H1 (cell line): ENCODE measurements at regions not wholly inside any gene's neighbourhood (a gene's known extent, or its start where the extent isn't known, plus 50 kb on each side); places are given as distances from the start of the nearest gene placed in this dataset.

Experiments used
- CTCF ChIA-PET: fragments of 300-600 bp; sonication (Branson Sonifier 250); formaldehyde crosslinking; loops from one replicate; lab custom pipeline; 2021; ENCODE audit not compliant: partially characterized antibody; lab: Charles Lee
- POLR2A ChIA-PET: fragments of 300-600 bp; sonication (Branson Sonifier 250); formaldehyde crosslinking; loops from one replicate; lab custom pipeline; 2021; ENCODE audit warnings: inconsistent platforms; ENCODE audit not compliant: partially characterized antibody; lab: Charles Lee
- DNase-seq, 2 experiments: peaks; one replicate each; pipeline versions ENCODE4 v3.0.0 to v3.0.0-alpha.2; 2010 to 2022; ENCODE audit warnings: low spot score in 2 of 2, low read depth in 1 of 2, mixed read lengths in 1 of 2
- FAIRE-seq: peaks from 2 replicates; lab custom pipeline; 2011; peaks lifted over from hg19 to GRCh38; lab: Jason Lieb, UNC
- H2AFZ ChIP-seq: 2 replicates; pipeline ENCODE4 v1.8.1; 2012; ENCODE audit warnings: low read length, inconsistent platforms
- H2AK5ac ChIP-seq: 2 replicates; pipeline ENCODE4 v1.6.1; 2013; ENCODE audit warnings: low read depth, low read length
- H2BK120ac ChIP-seq: replicated peaks from 2 replicates; pipeline ENCODE3; 2013; ENCODE audit warnings: low read depth, low read length, inconsistent platforms
- H2BK12ac ChIP-seq: 2 replicates; pipeline ENCODE4 v1.6.1; 2013; ENCODE audit warnings: low read depth, low read length
- H2BK15ac ChIP-seq: 2 replicates; pipeline ENCODE4 v1.6.1; 2013; ENCODE audit warnings: low read length
- H2BK20ac ChIP-seq: 2 replicates; pipeline ENCODE4 v1.6.1; 2013; ENCODE audit warnings: low read length
- H2BK5ac ChIP-seq: 2 replicates; pipeline ENCODE4 v1.6.1; 2013; ENCODE audit warnings: low read depth, low read length
- H3K14ac ChIP-seq: 2 replicates; pipeline ENCODE4 v1.6.1; 2013; ENCODE audit warnings: inconsistent platforms; ENCODE audit not compliant: insufficient read length
- H3K18ac ChIP-seq: 2 replicates; pipeline ENCODE4 v1.6.1; 2013; ENCODE audit warnings: low read length; ENCODE audit errors: extremely low read depth
- H3K23ac ChIP-seq: 2 replicates; pipeline ENCODE4 v1.6.1; 2013; ENCODE audit warnings: inconsistent platforms; ENCODE audit not compliant: insufficient read length
- H3K23me2 ChIP-seq: 2 replicates; pipeline ENCODE4 v1.6.1; 2013; ENCODE audit warnings: low read depth, low read length
- H3K27ac ChIP-seq: 2 replicates; pipeline ENCODE4 v1.6.1; 2011; ENCODE audit warnings: low read depth, low read length, inconsistent platforms
- H3K27me3 ChIP-seq, 4 experiments: replicated peaks in 1 of 4; 1 replicate in 1 of 4; 2 replicates in 3 of 4; pipeline versions ENCODE4 v1.6.1 to v1.8.1; 2011 to 2013; ENCODE audit warnings: low read length in 3 of 4, mild to moderate bottlenecking in 3 of 4, inconsistent platforms in 2 of 4, mixed read lengths in 2 of 4, moderate library complexity in 1 of 4; ENCODE audit not compliant: control insufficient read depth in 3 of 4, insufficient read depth in 3 of 4; ENCODE audit errors: extremely low read depth in 1 of 4
- H3K36me3 ChIP-seq, 4 experiments: 2 replicates each; pipeline versions ENCODE4 v1.6.1 to v1.8.1; 2011 to 2013; ENCODE audit warnings: mild to moderate bottlenecking in 4 of 4, low read length in 3 of 4, moderate library complexity in 2 of 4, control low read depth in 1 of 4, inconsistent platforms in 1 of 4; ENCODE audit not compliant: insufficient read depth in 4 of 4, control insufficient read depth in 2 of 4
- H3K4ac ChIP-seq: replicated peaks from 2 replicates; pipeline ENCODE3; 2013; ENCODE audit warnings: low read length, low read depth, mixed read lengths, inconsistent platforms; ENCODE audit not compliant: insufficient read length
- H3K4me1 ChIP-seq, 4 experiments: replicated peaks in 1 of 4; 1 replicate in 1 of 4; 2 replicates in 3 of 4; pipeline versions ENCODE4 v1.6.1 to v1.8.1; 2011 to 2013; ENCODE audit warnings: low read length in 3 of 4, inconsistent platforms in 2 of 4, mixed read lengths in 1 of 4; ENCODE audit not compliant: insufficient read depth in 4 of 4, control insufficient read depth in 3 of 4
- H3K4me2 ChIP-seq, 2 experiments: 2 replicates each; pipeline versions ENCODE4 v1.6.1 to v1.8.1; 2011 to 2013; ENCODE audit warnings: low read depth in 2 of 2, low read length in 2 of 2, control low read depth in 1 of 2, inconsistent platforms in 1 of 2, mild to moderate bottlenecking in 1 of 2; ENCODE audit not compliant: insufficient read depth in 1 of 2
- H3K4me3 ChIP-seq, 4 experiments: fragments of 200-600, 300-600 bp in 1 of 4; sonication (generic), shearing (Covaris generic), sonication (Bioruptor Twin) in 1 of 4; 2 replicates each; pipeline versions ENCODE4 v1.5.1 to v1.8.1; 2011 to 2016; ENCODE audit warnings: low read length in 4 of 4, low read depth in 3 of 4, control low read depth in 2 of 4, inconsistent platforms in 2 of 4, mild to moderate bottlenecking in 2 of 4, mixed read lengths in 1 of 4, moderate library complexity in 1 of 4; ENCODE audit not compliant: insufficient read depth in 2 of 4; ENCODE audit errors: extremely low read depth in 1 of 4
- H3K56ac ChIP-seq: replicated peaks from 2 replicates; pipeline ENCODE3; 2013; ENCODE audit warnings: low read depth, mild to moderate bottlenecking, mixed read lengths, low read length, inconsistent platforms; ENCODE audit not compliant: insufficient read length
- H3K79me1 ChIP-seq: 2 replicates; pipeline ENCODE4 v1.6.1; 2013; ENCODE audit warnings: low read depth, low read length, control low read depth
- H3K79me2 ChIP-seq, 2 experiments: 2 replicates each; pipeline versions ENCODE4 v1.6.1 to v1.8.1; 2012 to 2013; ENCODE audit warnings: low read length in 2 of 2, mild to moderate bottlenecking in 2 of 2, inconsistent platforms in 1 of 2; ENCODE audit not compliant: insufficient read depth in 2 of 2, control insufficient read depth in 1 of 2
- H3K9ac ChIP-seq, 4 experiments: replicated peaks in 1 of 4; 1 replicate in 1 of 4; 2 replicates in 3 of 4; pipeline versions ENCODE4 v1.6.1 to v1.8.1; 2011 to 2013; ENCODE audit warnings: low read depth in 3 of 4, low read length in 3 of 4, control low read depth in 2 of 4, mild to moderate bottlenecking in 2 of 4, moderate library complexity in 2 of 4, inconsistent platforms in 1 of 4; ENCODE audit errors: extremely low read depth in 1 of 4
- H3K9me3 ChIP-seq, 2 experiments: 2 replicates each; pipeline versions ENCODE4 v1.6.1 to v1.8.1; 2012 to 2013; ENCODE audit warnings: mild to moderate bottlenecking in 2 of 2, moderate library complexity in 2 of 2, control low read depth in 1 of 2, inconsistent platforms in 1 of 2, low read depth in 1 of 2, low read length in 1 of 2, mixed read lengths in 1 of 2; ENCODE audit not compliant: insufficient read depth in 2 of 2
- H4K20me1 ChIP-seq, 2 experiments: replicated peaks in 1 of 2; 2 replicates each; pipeline versions ENCODE3 to v1.8.1; 2011 to 2013; ENCODE audit warnings: inconsistent platforms in 2 of 2, low read length in 2 of 2, mild to moderate bottlenecking in 1 of 2; ENCODE audit not compliant: insufficient read depth in 2 of 2, control insufficient read depth in 1 of 2
- H4K5ac ChIP-seq: 2 replicates; pipeline ENCODE4 v1.6.1; 2013; ENCODE audit warnings: low read length, low read depth, mixed read lengths, inconsistent platforms; ENCODE audit not compliant: insufficient read length
- H4K8ac ChIP-seq: 2 replicates; pipeline ENCODE4 v1.8.0; 2013; ENCODE audit warnings: mild to moderate bottlenecking, moderate library complexity, low read length, inconsistent platforms; ENCODE audit not compliant: insufficient read depth; ENCODE audit errors: extremely low read depth
- H4K91ac ChIP-seq: replicated peaks from 2 replicates; pipeline ENCODE3; 2013; ENCODE audit warnings: low read length, mixed read lengths, inconsistent platforms; ENCODE audit not compliant: insufficient read length
- BACH1 ChIP-seq: IDR thresholded peaks from 2 replicates; pipeline ENCODE4 v1.6.1; 2012; ENCODE audit warnings: low read length, improper control_type of control experiment
- CREB1 ChIP-seq: IDR thresholded peaks from 2 replicates; pipeline ENCODE4 v1.6.1; 2012; ENCODE audit warnings: inconsistent platforms
- KDM5A ChIP-seq: fragments of 200-600 bp; IDR thresholded peaks from 2 replicates; pipeline ENCODE4 v1.7.1; 2012; ENCODE audit warnings: mild to moderate bottlenecking, low read length, inconsistent platforms, mixed read lengths
- RBBP5 ChIP-seq: IDR thresholded peaks from 2 replicates; pipeline ENCODE4 v1.7.1; 2012; ENCODE audit warnings: low read depth, mild to moderate bottlenecking, inconsistent platforms, low read length, moderate library complexity, borderline replicate concordance
- WGBS, 2 experiments: shearing (Covaris generic) in 1 of 2; methylation state at CpG; one replicate each; pipeline versions ENCODE4 v1.1.6 to v1.1.7; 2013 to 2015; ENCODE audit warnings: low lambda C conversion rate in 2 of 2, mixed read lengths in 2 of 2, inconsistent platforms in 1 of 2, low coverage in 1 of 2, missing lambda C conversion rate in 1 of 2; ENCODE audit not compliant: insufficient replicate concordance in 2 of 2, insufficient coverage in 1 of 2, insufficient read length in 1 of 2; ENCODE audit errors: extremely low coverage in 1 of 2, missing lambda C conversion rate in 1 of 2; 5-methylcytosine and 5-hydroxymethylcytosine counted together
- TF ChIP-seq, protein P1 (sequence below): IDR thresholded peaks from 2 replicates; pipeline ENCODE4 v1.6.1; 2011; ENCODE audit warnings: low read length, improper control_type of control experiment

GRCh38 chr4:129822701-129823100 lies 726.7 kb downstream of the C4orf33 start:
- Histone ChIP-seq H2BK15ac (no peak overlapping the region), H3K4me1 (no peaks in the 10 kb centered on the region), H3K27me3 (no peaks in the 10 kb centered on the region), H2BK120ac (no peak overlapping the region), H3K23me2 (no peaks in the 10 kb centered on the region), H3K79me2 (no peaks in the 10 kb centered on the region), H4K91ac (no peak overlapping the region), H3K23ac (no peak overlapping the region), H3K36me3 (no peaks in the 10 kb centered on the region), H4K5ac (no peak overlapping the region), H4K8ac (no peak overlapping the region), H3K4ac (no peak overlapping the region), H2BK5ac (no peak overlapping the region), H3K9ac (peak overlapping the region in 1 of 4 experiments; percentile 14; a peak in 1 of 7 replicates), H3K14ac (no peak overlapping the region), H3K9me3 (no peaks in the 10 kb centered on the region), H2BK12ac (no peak overlapping the region), H3K56ac (no peak overlapping the region), H3K79me1 (no peaks in the 10 kb centered on the region), H4K20me1 (no peaks in the 10 kb centered on the region), H2AFZ (0 out of 2 replicates have a peak overlapping the region, but pooled peaks have one; percentile 5), H3K4me3 (no peak overlapping the region), H2AK5ac (no peak overlapping the region), H3K27ac (no peak overlapping the region), H2BK20ac (no peak overlapping the region), H3K18ac (no peak overlapping the region), H3K4me2 (no peak overlapping the region)
- CTCF ChIA-PET: interaction anchor here (1.1 kb wide), 1 partner anchor 344 kb away, joined by 3 read pairs; no protein-coding TSS in a partner anchor
- no peak for FAIRE-seq
- POLR2A ChIA-PET: no interaction called here
- WGBS, 2 experiments: 94% methylated on average over 2 of the region's 2 CpGs; no CpG with 5 or more reads in 1 of the 2 experiments
- no peak for DNase-seq
- TF ChIP-seq BACH1 (no peak), CREB1 (no peak), KDM5A (no peak), RBBP5 (no peak)
- TF ChIP-seq, protein P1, sequence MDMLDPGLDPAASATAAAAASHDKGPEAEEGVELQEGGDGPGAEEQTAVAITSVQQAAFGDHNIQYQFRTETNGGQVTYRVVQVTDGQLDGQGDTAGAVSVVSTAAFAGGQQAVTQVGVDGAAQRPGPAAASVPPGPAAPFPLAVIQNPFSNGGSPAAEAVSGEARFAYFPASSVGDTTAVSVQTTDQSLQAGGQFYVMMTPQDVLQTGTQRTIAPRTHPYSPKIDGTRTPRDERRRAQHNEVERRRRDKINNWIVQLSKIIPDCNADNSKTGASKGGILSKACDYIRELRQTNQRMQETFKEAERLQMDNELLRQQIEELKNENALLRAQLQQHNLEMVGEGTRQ: no peak
